GM21390 (cell line): ENCODE measurements at regions not wholly inside any gene's neighbourhood (a gene's known extent, or its start where the extent isn't known, plus 50 kb on each side); places are given as distances from the start of the nearest gene placed in this dataset.

Source experiments
- ATAC-seq: cut with Tn5 transposase; IDR thresholded peaks from one replicate; pipeline ENCODE4 v1.9.1; 2021; ENCODE audit not compliant: unreplicated experiment

- no peak for ATAC-seq
Observed at GRCh38 chr9:116002624-116003023, 151.0 kb upstream of the PAPPA start.

GRCh38 chr9:116003397-116003796 is 150.2 kb upstream of the PAPPA start:
- ATAC-seq = no peak

GRCh38 chr9:116005205-116005604 is 148.4 kb upstream of the PAPPA start:
- ATAC-seq = no peak

- ATAC-seq = no peak
Observed at GRCh38 chr9:116007824-116008223, 145.8 kb upstream of the PAPPA start.

GRCh38 chr9:116008278-116008677 is 145.3 kb upstream of the PAPPA start:
- no peak for ATAC-seq

GRCh38 chr9:116009420-116009819 is 144.2 kb upstream of the PAPPA start:
- no peak for ATAC-seq

- no peak for ATAC-seq
Observed at GRCh38 chr9:116015855-116016254, 137.7 kb upstream of the PAPPA start.

- ATAC-seq = no peak
Observed at GRCh38 chr9:116020146-116020545, 133.4 kb upstream of the PAPPA start.

- no peak for ATAC-seq
Observed at GRCh38 chr9:116020801-116021200, 132.8 kb upstream of the PAPPA start.

GRCh38 chr9:116027096-116027495 is 126.5 kb upstream of the PAPPA start:
- no peak for ATAC-seq

- ATAC-seq = no peak
Observed at GRCh38 chr9:116027511-116027910, 126.1 kb upstream of the PAPPA start.

GRCh38 chr9:116027951-116028350 is 125.6 kb upstream of the PAPPA start:
- ATAC-seq = no peak

GRCh38 chr9:116030517-116030916 is 123.1 kb upstream of the PAPPA start:
- no peak for ATAC-seq

GRCh38 chr9:116032683-116033440 is 120.7 kb upstream of the PAPPA start:
- no peak for ATAC-seq

- no peak for ATAC-seq
Observed at GRCh38 chr9:116039312-116039711, 114.3 kb upstream of the PAPPA start.

- ATAC-seq = no peak
Observed at GRCh38 chr9:116039893-116040292, 113.7 kb upstream of the PAPPA start.

- ATAC-seq = no peak
Observed at GRCh38 chr9:116042321-116042720, 111.3 kb upstream of the PAPPA start.

- no peak for ATAC-seq
Observed at GRCh38 chr9:116045083-116045482, 108.5 kb upstream of the PAPPA start.

- ATAC-seq = no peak
Observed at GRCh38 chr9:116048081-116048480, 105.5 kb upstream of the PAPPA start.

- no peak for ATAC-seq
Observed at GRCh38 chr9:116049456-116049855, 104.1 kb upstream of the PAPPA start.

GRCh38 chr9:116051528-116051927 is 102.1 kb upstream of the PAPPA start:
- ATAC-seq = no peak

- ATAC-seq = no peak
Observed at GRCh38 chr9:116055536-116055935, 98.1 kb upstream of the PAPPA start.

- ATAC-seq = no peak
Observed at GRCh38 chr9:116057371-116057770, 96.2 kb upstream of the PAPPA start.
